Activated T-helper 17 cell treated with anti-CD3 and anti-CD28 coated beads, Interleukin-2, amount 50 U/mL, for 72 hours (primary cell): ENCODE measurements at regions not wholly inside any gene's neighbourhood (a gene's known extent, or its start where the extent isn't known, plus 50 kb on each side); places are given as distances from the start of the nearest gene placed in this dataset.
"Not testable (repeated sequence)": the region's sequence is repeated elsewhere in the genome, so short reads cannot be mapped to it uniquely, and the experiment has no call there.

Experiments
- ATAC-seq: fragments of 150-1000 bp; cut with Tn5 transposase; replicated peaks from 2 replicates; pipeline ENCODE4 v1.10.0; 2021; ENCODE audit warnings: mild to moderate bottlenecking, moderate library complexity
- H3K27ac Mint-ChIP-seq: one replicate; pipeline ENCODE4 v1.8.0; 2022; ENCODE audit warnings: mixed read lengths
- H3K27me3 Mint-ChIP-seq: one replicate; pipeline ENCODE4 v1.8.0; 2022; ENCODE audit warnings: mixed read lengths
- H3K36me3 Mint-ChIP-seq: one replicate; pipeline ENCODE4 v1.8.0; 2022; ENCODE audit warnings: low read depth, mild to moderate bottlenecking, mixed read lengths
- H3K4me1 Mint-ChIP-seq: one replicate; pipeline ENCODE4 v1.8.0; 2022; ENCODE audit warnings: mixed read lengths
- H3K4me3 Mint-ChIP-seq: one replicate; pipeline ENCODE4 v1.8.0; 2022; ENCODE audit warnings: mild to moderate bottlenecking, mixed read lengths
- H3K9me3 Mint-ChIP-seq: one replicate; pipeline ENCODE4 v1.8.0; 2022; ENCODE audit warnings: mixed read lengths

DNA sequence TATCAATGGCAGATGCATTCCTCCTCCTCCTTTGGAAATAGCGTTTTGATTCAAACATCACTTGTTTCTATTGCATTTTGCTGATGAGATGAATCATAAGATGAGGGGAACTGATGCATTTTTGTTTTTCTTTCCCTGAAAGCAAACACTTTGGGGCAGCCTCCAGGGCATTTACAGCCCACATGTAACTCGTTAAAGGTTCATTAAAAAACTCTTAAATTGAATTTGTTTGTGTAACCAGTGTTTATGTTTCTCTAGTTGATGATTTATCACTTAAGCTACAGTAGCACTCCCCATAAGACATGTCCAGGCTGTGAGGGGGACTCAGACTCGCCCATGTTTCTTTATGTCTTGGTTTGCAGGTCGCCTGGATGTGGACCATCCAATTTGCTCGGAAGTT is 246.1 kb upstream of the ANKH start:
- Mint-ChIP-seq H3K4me3 (no peak overlapping the region), H3K27me3 (no peaks in the 10 kb centered on the region), H3K4me1 (no peaks in the 10 kb centered on the region), H3K36me3 (no peaks in the 10 kb centered on the region), H3K27ac (no peak overlapping the region), H3K9me3 (peaks cover 9% of the 10 kb centered on the region)
- ATAC-seq = no peak

DNA sequence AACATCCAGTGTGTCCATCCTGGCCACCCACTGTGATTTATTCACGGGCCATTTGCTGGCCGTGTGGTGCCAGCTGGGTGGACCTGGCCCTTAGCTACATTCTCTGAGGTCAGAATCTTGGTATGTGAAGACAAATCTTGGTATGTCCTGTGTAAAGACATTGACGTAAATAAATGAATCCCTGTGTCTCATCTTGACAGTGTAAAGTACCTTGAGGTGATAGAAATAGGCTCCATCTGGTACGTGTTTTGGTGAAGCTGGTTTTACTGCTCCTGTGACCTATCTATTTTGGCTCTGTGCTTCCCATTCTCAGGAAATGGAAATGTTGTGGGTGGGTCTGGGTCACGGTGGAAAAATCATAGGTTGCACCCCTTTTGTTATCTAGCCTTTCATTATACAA is 245.4 kb upstream of the ANKH start:
- Mint-ChIP-seq H3K27me3 (no peaks in the 10 kb centered on the region), H3K4me3 (no peak overlapping the region), H3K9me3 (peaks cover 8% of the 10 kb centered on the region), H3K4me1 (no peaks in the 10 kb centered on the region), H3K27ac (no peak overlapping the region), H3K36me3 (no peaks in the 10 kb centered on the region)
- ATAC-seq = no peak

DNA sequence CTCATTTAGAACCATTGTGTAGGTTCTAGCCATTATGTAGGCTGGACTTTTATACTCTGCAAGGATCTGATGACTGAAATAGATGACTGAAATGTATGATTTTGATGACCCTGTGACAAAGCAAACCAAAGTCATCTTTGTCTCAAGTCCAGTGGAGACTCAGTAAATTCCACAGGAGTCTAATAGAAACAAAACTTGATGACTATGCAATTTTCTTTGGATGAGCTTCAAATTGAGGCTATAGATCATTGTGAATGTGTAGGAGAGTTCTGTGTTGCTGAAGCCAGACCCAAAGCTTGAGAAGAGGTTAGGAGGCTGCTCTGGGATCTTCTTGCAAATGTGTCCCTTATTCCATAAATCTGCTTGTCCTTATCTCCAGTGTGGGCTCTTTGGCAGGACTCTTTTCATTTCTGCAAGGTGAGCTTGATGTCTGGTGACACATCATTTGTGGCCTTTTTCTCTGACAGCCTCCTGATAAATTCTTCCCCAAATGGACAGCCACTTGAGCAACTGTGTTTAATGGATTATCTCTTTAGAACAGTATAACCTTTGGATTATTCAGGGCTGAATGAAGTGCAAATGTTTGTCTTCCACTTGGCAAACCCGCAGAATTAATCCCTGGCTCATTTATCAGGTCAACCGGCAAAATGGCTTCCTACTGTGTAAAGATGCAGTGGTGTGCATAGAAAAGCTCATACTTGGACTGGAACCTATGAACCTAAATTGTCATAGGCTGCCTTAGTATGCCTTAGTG is 235.1 kb upstream of the ANKH start:
- H3K27me3 Mint-ChIP-seq = no peaks in the 10 kb centered on the region
- H3K9me3 Mint-ChIP-seq = peaks cover 3% of the 10 kb centered on the region
- peaks cover 10% of the 10 kb centered on the region for H3K4me1 Mint-ChIP-seq
- no peak overlapping the region for H3K27ac Mint-ChIP-seq
- H3K36me3 Mint-ChIP-seq = no peaks in the 10 kb centered on the region
- H3K4me3 Mint-ChIP-seq = no peak overlapping the region
- ATAC-seq = no peak

DNA sequence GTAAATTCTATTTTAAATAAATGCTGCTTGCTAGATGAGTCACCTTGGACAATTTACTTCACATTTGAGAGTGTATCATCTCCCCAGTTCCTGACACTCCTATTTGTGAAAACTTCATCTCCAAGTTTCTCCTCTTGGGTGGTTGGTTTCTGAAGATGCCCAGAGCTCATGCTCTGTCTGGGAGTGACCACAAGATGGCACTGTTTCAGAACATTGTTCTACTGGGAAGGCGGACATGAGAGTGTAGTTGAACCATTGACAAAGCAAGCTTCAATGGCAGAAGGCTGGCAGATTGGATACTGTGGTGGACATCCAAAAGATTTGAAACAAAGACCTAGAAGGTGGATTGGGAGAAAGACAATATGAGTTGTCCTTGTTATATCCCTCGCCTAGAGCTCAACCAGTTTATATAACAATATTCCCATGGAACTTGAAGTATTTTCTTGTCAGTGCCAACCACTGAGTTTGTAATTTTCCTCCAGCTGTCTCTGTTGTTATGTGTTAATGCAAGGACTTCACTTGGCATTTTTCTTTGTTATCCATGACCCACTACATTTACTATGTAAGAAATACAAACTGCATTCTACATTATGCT is 234.3 kb upstream of the ANKH start:
- Mint-ChIP-seq H3K27ac (no peak overlapping the region), H3K4me1 (peaks cover 10% of the 10 kb centered on the region), H3K9me3 (peaks cover 3% of the 10 kb centered on the region), H3K36me3 (no peaks in the 10 kb centered on the region), H3K27me3 (no peaks in the 10 kb centered on the region), H3K4me3 (no peak overlapping the region)
- peak; percentile 47 for ATAC-seq

DNA sequence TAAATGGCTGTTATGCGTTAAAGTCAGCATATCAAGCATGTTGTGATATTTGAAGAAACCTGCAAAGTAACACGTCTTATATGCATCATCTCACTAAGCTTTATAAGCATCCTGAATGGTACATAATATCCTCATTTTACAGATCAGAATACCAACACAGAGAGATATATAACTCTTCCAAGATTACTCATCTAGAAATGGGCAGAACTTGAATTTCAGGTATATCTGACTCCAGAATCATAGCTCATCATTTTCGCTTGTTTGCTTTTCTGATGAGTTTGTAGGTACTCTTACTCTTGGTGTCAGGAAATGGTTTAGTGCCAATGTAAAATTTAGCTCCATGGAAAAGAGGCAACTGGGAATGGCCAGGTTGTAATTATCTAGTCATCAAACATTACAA is 232.3 kb upstream of the ANKH start:
- H3K36me3 Mint-ChIP-seq = no peaks in the 10 kb centered on the region
- no peak overlapping the region for H3K4me3 Mint-ChIP-seq
- H3K4me1 Mint-ChIP-seq = peaks cover 10% of the 10 kb centered on the region
- ATAC-seq = no peak
- H3K9me3 Mint-ChIP-seq = peaks cover 11% of the 10 kb centered on the region
- H3K27me3 Mint-ChIP-seq = peaks cover 7% of the 10 kb centered on the region
- no peak overlapping the region for H3K27ac Mint-ChIP-seq

DNA sequence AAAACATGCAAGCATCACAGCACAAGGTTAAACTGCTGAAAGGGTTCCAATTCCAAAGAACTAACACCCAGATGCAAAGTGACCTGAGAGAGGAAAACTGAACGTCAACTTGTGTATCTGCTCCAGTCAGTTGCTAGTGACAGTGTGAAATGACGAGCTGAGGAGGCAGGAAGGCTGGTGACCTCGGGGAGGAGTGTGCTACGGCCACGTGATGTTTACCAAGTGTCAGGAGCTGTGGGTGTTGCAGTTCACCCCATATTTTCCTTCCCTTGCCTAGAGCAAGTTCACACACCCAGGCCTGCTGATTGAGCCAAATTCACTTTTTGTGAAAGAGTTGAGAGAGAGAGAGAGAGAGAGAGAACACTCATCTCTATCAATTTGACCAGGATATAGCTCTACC is 231.6 kb upstream of the ANKH start:
- H3K9me3 Mint-ChIP-seq = peaks cover 11% of the 10 kb centered on the region
- peaks cover 7% of the 10 kb centered on the region for H3K27me3 Mint-ChIP-seq
- ATAC-seq = peak; percentile 65
- no peaks in the 10 kb centered on the region for H3K36me3 Mint-ChIP-seq
- no peak overlapping the region for H3K27ac Mint-ChIP-seq
- peaks cover 10% of the 10 kb centered on the region for H3K4me1 Mint-ChIP-seq
- peak overlapping the region; percentile 10 for H3K4me3 Mint-ChIP-seq

DNA sequence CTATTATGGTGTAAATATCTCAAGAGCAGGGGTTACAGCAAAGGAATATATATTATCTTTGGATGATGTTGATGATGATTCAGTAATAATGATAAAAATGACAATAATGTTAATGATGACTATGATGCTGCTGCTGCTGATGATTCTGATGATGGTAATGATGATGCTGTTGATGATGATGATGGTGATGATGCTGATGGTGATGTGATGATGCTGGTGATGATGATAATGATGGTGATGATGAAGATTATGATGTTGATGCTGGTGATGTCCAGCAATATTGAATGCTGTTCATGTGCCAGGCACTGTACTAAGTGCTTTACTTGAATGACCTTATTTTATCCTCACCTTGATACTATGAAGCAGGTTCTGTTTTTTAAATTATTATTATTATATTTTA is 226.0 kb upstream of the ANKH start:
- no peak for ATAC-seq
- Mint-ChIP-seq H3K36me3 (no peaks in the 10 kb centered on the region), H3K27me3 (peaks cover 7% of the 10 kb centered on the region), H3K9me3 (peaks cover 16% of the 10 kb centered on the region), H3K4me1 (no peaks in the 10 kb centered on the region), H3K4me3 (no peak overlapping the region), H3K27ac (no peak overlapping the region)

DNA sequence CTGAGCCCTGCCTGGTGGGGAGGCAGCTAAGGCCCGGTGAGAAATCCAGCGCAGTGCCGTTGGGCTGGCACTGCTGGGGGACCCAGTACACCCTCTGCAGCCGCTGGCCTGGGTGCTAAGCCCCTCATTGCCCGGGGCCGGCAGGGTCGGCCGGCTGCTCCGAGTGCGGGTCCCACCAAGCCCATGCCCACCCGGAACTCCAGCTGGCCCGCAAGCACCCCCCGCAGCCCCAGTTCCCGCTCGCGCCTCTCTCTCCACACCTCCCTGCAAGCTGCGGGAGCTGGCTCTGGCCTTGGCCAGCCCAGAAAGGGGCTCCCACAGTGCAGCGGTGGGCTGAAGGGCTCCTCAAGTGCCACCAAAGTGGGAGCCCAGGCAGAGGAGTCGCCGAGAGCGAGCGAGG is 225.1 kb upstream of the ANKH start:
- H3K4me1 Mint-ChIP-seq, H3K36me3 Mint-ChIP-seq, ATAC-seq, H3K4me3 Mint-ChIP-seq, H3K27me3 Mint-ChIP-seq, H3K27ac Mint-ChIP-seq: not testable (repeated sequence)
- H3K9me3 Mint-ChIP-seq = peaks cover 16% of the 10 kb centered on the region

DNA sequence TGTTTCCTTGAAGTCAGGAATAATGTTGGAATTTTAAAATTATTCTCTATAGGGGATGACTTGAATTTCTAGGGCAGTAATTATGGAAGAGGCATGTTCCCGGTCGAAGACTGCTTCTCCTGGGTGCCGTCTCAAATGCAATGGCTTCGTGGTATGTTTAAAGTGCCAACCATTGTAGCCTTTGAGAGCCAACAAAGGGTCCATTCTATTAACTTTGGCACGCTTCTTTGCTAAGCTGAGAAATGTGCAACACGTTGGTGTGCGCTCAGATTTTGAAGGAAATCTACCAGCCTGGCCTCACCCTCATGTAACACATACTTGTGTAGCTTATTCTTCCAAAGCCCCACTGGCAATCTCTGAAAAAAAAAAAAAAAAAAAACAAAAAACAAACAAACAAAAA is 221.2 kb upstream of the ANKH start:
- Mint-ChIP-seq H3K4me3 (no peak overlapping the region), H3K27ac (no peak overlapping the region), H3K27me3 (peaks cover 7% of the 10 kb centered on the region), H3K9me3 (peaks cover 8% of the 10 kb centered on the region), H3K36me3 (no peaks in the 10 kb centered on the region), H3K4me1 (no peaks in the 10 kb centered on the region)
- no peak for ATAC-seq

DNA sequence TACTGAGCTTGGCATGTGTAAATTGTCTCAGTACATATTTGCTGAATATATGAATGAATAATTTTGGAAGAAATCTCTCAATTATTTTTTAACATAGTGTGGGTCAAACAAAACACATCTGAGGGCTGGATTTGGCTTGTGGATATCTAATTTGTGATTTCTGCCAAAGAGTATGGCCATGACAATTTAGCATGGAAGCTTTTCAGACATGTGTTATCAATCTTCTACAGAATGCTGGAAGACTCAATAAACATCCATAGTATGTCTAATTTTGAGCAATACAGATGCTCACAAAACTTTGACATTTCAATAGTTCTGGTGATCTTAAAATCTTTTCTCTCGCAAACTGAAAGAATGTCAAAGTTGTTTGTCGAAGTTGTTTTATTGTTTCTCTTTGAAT is 214.1 kb upstream of the ANKH start:
- H3K36me3 Mint-ChIP-seq = no peaks in the 10 kb centered on the region
- H3K9me3 Mint-ChIP-seq = peaks cover 3% of the 10 kb centered on the region
- H3K27ac Mint-ChIP-seq = no peak overlapping the region
- no peak for ATAC-seq
- no peaks in the 10 kb centered on the region for H3K4me1 Mint-ChIP-seq
- H3K27me3 Mint-ChIP-seq = peaks cover 7% of the 10 kb centered on the region
- no peak overlapping the region for H3K4me3 Mint-ChIP-seq

DNA sequence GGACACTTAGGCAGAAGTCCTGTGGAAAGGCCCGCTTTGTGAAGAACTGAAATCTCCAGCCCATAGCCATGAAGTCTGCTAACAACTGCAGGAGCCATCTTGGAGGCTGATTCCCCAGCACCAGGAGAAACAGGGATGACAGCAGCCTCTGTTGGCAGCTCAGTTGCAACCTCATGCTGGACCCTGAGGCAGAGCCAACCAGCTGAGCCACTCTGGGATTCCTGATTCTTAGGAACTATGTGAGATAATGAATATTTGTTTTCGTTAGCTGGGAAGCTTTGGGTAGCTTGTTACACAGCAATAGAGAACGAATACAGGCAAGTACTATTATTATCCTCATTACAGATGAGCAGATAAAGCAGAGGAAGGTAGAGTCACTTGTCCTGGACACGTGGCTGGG is 210.5 kb upstream of the ANKH start:
- H3K4me3 Mint-ChIP-seq = no peak overlapping the region
- no peaks in the 10 kb centered on the region for H3K4me1 Mint-ChIP-seq
- H3K36me3 Mint-ChIP-seq = no peaks in the 10 kb centered on the region
- peaks cover 3% of the 10 kb centered on the region for H3K9me3 Mint-ChIP-seq
- no peak for ATAC-seq
- no peak overlapping the region for H3K27ac Mint-ChIP-seq
- peaks cover 4% of the 10 kb centered on the region for H3K27me3 Mint-ChIP-seq

DNA sequence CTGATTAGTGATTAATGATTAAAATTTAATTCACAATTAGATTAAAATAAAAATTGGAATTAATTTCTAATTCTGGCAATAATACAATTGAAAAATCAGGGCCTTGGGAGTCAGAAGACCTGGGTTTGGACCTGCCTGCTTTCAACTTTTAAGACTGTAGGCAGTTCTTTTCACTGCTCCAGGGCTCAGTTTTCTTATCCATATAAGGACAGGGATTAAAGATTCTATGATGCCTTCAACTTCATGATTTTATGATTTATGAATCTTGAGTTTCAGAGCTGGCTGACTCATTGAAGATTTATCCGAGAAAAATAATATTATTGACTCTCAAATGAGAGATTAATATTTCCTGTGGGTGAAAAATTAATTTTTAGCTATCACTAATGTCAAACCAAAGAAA is 208.6 kb upstream of the ANKH start:
- Mint-ChIP-seq H3K27me3 (peaks cover 10% of the 10 kb centered on the region), H3K4me3 (no peak overlapping the region), H3K27ac (no peak overlapping the region), H3K4me1 (no peaks in the 10 kb centered on the region), H3K36me3 (no peaks in the 10 kb centered on the region), H3K9me3 (peaks cover 3% of the 10 kb centered on the region)
- ATAC-seq = no peak

DNA sequence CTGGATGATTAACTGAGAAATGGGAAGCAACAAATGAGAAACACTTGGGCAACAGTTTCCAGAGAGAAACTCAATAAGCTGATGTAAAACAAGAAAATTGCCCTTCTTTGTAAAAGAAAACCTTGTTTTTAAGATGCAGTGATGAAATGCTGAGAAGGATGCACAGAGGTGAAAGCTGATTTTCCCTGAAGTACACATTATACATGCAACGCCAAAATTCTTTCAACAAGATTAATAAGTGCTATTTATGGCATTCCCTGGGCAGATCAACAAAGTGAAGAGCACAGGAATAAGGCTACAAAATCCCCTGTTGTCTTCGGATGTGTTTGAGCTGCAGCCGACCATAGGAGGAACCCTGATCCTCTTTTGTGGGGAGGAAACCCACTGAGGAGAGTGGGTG is 208.0 kb upstream of the ANKH start:
- Mint-ChIP-seq H3K4me1 (no peaks in the 10 kb centered on the region), H3K36me3 (no peaks in the 10 kb centered on the region), H3K27ac (no peak overlapping the region), H3K4me3 (no peak overlapping the region), H3K9me3 (peaks cover 3% of the 10 kb centered on the region), H3K27me3 (peaks cover 10% of the 10 kb centered on the region)
- no peak for ATAC-seq

DNA sequence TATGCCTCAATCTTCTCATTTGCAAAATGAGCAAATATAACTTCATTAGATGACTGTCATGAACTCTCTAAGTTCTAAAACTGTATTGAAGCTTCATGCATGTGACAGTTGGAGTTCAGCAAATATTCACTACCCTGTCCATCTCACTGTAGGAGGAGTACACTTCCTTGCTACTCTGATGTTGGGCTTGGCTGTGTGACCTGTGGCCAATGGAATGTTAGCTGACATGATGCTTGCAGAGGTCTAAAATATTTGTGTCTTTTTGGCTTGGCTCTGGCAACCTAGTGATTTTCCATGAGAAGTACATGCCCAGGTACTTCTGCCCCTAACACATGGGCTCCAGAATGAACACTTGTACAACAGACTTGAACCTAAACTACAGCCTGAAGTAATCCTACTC is 203.1 kb upstream of the ANKH start:
- peaks cover 10% of the 10 kb centered on the region for H3K27me3 Mint-ChIP-seq
- no peak for ATAC-seq

DNA sequence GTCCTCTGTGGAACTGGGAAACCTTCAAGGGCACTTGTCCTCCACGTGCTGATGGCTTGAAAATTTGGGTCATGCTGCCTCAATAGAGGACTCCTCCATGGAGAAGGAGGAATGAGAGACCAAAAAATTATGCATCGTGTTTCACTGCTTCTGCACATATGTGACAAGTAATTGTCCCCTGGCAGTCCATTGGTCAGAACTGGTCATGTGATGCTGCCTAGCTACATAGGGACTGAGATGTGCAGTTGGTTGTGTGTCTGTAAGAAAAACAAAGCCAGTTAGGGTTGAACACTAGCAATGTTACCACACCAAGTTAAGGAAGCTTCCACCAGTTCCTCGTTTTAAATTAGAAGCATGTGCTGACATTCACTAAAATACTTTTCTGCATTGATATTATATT is 201.9 kb upstream of the ANKH start:
- Mint-ChIP-seq H3K4me1 (no peaks in the 10 kb centered on the region), H3K9me3 (no peaks in the 10 kb centered on the region), H3K4me3 (no peak overlapping the region), H3K36me3 (no peaks in the 10 kb centered on the region), H3K27ac (no peak overlapping the region), H3K27me3 (peaks cover 10% of the 10 kb centered on the region)
- ATAC-seq = no peak

More for the DNA sequence above, 203.1 kb upstream of the ANKH start:
- H3K27ac Mint-ChIP-seq = no peak overlapping the region
- no peaks in the 10 kb centered on the region for H3K4me1 Mint-ChIP-seq
- H3K4me3 Mint-ChIP-seq = no peak overlapping the region
- H3K36me3 Mint-ChIP-seq = no peaks in the 10 kb centered on the region
- no peaks in the 10 kb centered on the region for H3K9me3 Mint-ChIP-seq
